ENCODE measurements at regions not wholly inside any gene's neighbourhood (a gene's known extent, or its start where the extent isn't known, plus 50 kb on each side); places are given as distances from the start of the nearest gene placed in this dataset.

DNA sequence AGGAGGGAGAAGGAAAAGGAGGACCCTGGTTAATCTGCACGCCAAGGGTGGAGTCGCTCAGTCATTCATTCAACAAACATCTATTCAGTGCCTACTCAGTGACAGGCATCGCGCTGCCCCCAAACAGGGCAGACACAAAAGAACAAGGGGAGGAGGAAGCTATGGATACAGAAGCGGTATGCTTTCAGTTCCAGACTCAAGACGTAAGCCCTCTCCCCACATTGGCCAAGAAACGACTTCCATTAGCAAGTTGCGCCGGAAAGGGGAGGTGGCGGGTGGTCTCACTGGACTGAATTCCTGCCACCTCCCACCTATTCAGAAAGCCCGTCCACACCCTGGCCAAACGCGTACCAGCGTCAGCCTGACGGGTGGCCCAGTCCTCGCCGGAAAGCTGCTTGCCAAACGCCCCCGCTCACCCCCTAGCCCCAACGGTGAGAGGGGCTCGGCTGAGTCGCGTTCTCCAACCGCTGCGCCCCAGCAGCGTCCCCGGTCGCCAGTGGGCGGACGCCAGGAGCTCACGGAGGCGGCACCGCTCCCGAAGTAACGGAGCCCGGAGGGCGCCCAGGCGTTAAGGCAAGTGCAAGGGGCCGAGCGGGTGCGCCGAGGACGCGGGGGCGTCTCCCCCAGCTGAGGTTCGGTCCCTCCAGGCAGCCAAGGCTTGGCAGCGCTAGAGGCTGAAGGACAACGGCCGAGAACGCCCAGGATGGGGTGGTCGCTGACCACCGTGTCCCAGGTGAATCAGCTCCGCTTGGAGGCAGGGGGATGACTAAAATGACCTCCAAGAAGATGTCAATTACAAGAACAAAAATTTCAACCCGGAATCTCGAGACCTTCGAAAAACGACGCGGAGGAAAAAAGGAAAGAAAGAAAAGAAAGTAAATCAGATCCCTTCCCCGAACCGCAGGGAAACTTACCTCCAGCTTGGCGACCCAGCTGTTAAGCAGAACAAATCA, 470.7 kb downstream of the SOX9 start:
- DNase-seq, result no peak

DNA sequence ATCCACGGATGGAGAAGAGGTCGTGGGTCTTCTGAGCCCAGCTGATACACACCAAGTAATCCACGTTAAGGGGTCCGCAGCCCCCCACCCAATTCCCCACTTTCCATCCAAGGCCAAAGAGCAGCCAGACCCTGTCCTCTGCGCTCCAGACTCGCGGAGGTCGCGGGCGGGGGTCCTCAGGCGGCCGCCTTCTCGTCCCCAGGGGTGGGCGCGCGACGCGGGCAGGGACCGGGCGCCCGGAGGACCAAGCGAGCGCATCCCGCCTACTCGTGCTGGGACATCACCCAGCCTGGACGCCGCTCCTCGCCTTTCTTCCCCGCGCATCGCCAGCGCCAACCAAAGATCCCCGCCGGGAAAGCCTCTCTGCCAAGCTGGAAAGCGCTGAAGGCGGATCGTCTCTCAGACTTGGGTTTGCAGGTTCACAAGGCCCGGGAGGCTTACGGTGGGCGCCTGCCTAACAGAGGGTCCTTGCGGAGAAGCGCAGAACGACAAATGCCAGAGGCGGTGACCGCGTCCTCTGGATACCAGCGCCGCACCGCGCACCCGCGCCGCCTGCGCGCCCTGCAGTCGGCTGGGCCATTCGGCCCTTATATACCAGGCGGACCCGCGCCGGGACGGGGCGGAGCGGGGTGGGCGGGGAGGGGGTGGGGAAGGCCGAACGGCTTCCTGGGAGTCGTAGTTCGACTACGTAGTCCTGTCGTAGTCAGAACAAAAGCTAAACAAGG, 471.6 kb downstream of the SOX9 start:
- DNase-seq, result peak; percentile 79

DNA sequence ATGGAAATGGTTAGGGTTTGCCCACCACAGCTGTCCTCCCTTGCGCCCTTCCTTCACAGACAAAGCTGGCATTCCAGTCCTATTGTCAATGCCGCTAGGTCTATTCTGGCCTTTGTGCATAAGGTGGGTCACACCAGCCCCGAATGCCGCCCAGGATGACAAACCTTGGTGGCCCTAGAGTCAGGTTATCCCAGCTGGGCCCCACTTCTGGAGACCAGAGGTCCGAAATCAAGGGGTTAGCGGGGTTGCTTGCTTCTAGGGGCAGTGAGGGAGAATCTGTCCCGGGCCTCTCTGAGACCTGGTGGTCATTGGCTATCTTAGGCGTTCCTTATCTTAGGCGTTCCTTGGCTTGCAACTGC, 472.1 kb downstream of the SOX9 start:
- no peak for DNase-seq

DNA sequence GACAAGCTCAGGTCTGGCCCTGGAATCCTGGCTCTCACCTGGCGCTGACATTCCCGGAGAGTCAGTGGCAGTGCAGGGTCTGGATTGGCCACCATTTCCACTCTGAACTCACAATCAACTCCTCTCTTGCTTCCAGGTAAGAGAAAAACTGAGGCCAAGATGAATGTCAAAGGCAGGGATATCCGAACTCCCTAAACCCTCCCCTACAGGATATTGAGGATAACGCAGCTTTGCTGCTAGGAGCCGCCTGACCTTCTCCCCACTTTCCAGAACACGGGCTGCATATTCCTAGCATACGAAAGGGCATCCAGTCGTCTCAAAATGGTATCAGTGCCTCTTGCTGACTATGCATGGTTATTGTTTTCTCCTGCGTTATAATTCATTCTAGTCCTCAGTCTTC, 473.4 kb downstream of the SOX9 start:
- peak; percentile 34 for DNase-seq
